NCI-H2196 treated with DMSO at 0.1 percent for 48 hours (cell line): ENCODE measurements at regions not wholly inside any gene's neighbourhood (a gene's known extent, or its start where the extent isn't known, plus 50 kb on each side); places are given as distances from the start of the nearest gene placed in this dataset.

ENCODE experiments used
- DNase-seq: peaks from one replicate; lab custom pipeline; 2025; ENCODE audit not compliant: unreplicated experiment; lab: John Stamatoyannopoulos, UW

GRCh38 chr18:57918601-57919000, 115.5 kb upstream of the ATP8B1 start:
- no peak for DNase-seq

- DNase-seq, result no peak
These were observed 113.6 kb upstream of the ATP8B1 start for GRCh38 chr18:57916684-57917083.

GRCh38 chr18:57915865-57916582, 112.9 kb upstream of the ATP8B1 start:
- DNase-seq, result no peak

- DNase-seq, result no peak
These were observed 112.1 kb upstream of the ATP8B1 start for GRCh38 chr18:57915248-57915647.

- no peak for DNase-seq
These were observed 110.6 kb upstream of the ATP8B1 start for GRCh38 chr18:57913686-57914085.

- DNase-seq, result no peak
These were observed 107.7 kb upstream of the ATP8B1 start for GRCh38 chr18:57910817-57911216.

GRCh38 chr18:57910134-57910533, 107.0 kb upstream of the ATP8B1 start:
- no peak for DNase-seq

GRCh38 chr18:57909620-57910019, 106.5 kb upstream of the ATP8B1 start:
- no peak for DNase-seq

GRCh38 chr18:57908092-57908491, 105.0 kb upstream of the ATP8B1 start:
- DNase-seq, result no peak

- DNase-seq, result no peak
These were observed 104.4 kb upstream of the ATP8B1 start for GRCh38 chr18:57907550-57907949.

GRCh38 chr18:57906852-57907251, 103.7 kb upstream of the ATP8B1 start:
- no peak for DNase-seq

GRCh38 chr18:57904535-57904934, 101.4 kb upstream of the ATP8B1 start:
- no peak for DNase-seq

GRCh38 chr18:57902721-57903120, 99.6 kb upstream of the ATP8B1 start:
- DNase-seq, result no peak

GRCh38 chr18:57901825-57902589, 98.9 kb upstream of the ATP8B1 start:
- DNase-seq, result no peak

- DNase-seq, result no peak
These were observed 97.9 kb upstream of the ATP8B1 start for GRCh38 chr18:57900906-57901435.

- DNase-seq, result no peak
These were observed 95.5 kb upstream of the ATP8B1 start for GRCh38 chr18:57898506-57899124.

- DNase-seq, result no peak
These were observed 92.1 kb upstream of the ATP8B1 start for GRCh38 chr18:57895182-57895581.

GRCh38 chr18:57891707-57892391, 88.7 kb upstream of the ATP8B1 start:
- no peak for DNase-seq

- no peak for DNase-seq
These were observed 87.2 kb upstream of the ATP8B1 start for GRCh38 chr18:57890266-57890665.

- DNase-seq, result no peak
These were observed 86.7 kb upstream of the ATP8B1 start for GRCh38 chr18:57889841-57890240.
